GM13976 (cell line): ENCODE measurements at regions not wholly inside any gene's neighbourhood (a gene's known extent, or its start where the extent isn't known, plus 50 kb on each side); places are given as distances from the start of the nearest gene placed in this dataset.
"Not testable (repeated sequence)": the region's sequence is repeated elsewhere in the genome, so short reads cannot be mapped to it uniquely, and the experiment has no call there.

ENCODE experiments used
- DNase-seq: peaks from one replicate; pipeline ENCODE4 v3.0.0; 2012; ENCODE audit warnings: low spot score
- in situ Hi-C: fragments of 300-500 bp; cut with MboI; formaldehyde crosslinking; loops from one replicate; pipeline ENCODE4 v1.12.0; 2022; ENCODE audit warnings: low sequenced_read_pairs, mixed read lengths, inconsistent platforms; ENCODE audit not compliant: unreplicated experiment
- TF ChIP-seq, protein P1 (sequence below): IDR thresholded peaks from 2 replicates; pipeline ENCODE4 v1.5.1; 2012; ENCODE audit warnings: borderline replicate concordance, mild to moderate bottlenecking; ENCODE audit not compliant: insufficient read depth; ENCODE audit errors: extremely low read depth, missing control alignments, control extremely low read depth

DNA sequence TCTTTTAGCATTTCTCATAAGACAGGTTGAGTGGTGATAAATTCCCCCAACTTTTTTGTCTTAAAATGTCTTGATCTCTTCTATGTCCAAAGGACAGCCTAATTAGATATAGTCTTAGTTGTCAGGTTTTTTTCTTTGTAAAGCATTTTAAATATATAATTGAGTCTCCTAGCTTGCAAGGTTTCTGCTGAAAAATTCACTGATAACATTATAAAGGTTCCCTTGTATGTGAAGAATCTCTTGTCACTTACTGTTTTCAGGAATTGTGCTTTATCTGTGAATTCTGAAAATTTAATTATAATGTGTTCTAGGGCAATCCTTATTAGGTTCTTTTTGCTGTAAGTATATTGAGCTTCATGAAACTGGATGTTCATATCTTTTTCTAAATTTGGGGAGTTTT, 96.8 kb upstream of the ZNF92 start:
- in situ Hi-C loops = no loop called here
- DNase-seq = no peak
- TF ChIP-seq, protein P1, sequence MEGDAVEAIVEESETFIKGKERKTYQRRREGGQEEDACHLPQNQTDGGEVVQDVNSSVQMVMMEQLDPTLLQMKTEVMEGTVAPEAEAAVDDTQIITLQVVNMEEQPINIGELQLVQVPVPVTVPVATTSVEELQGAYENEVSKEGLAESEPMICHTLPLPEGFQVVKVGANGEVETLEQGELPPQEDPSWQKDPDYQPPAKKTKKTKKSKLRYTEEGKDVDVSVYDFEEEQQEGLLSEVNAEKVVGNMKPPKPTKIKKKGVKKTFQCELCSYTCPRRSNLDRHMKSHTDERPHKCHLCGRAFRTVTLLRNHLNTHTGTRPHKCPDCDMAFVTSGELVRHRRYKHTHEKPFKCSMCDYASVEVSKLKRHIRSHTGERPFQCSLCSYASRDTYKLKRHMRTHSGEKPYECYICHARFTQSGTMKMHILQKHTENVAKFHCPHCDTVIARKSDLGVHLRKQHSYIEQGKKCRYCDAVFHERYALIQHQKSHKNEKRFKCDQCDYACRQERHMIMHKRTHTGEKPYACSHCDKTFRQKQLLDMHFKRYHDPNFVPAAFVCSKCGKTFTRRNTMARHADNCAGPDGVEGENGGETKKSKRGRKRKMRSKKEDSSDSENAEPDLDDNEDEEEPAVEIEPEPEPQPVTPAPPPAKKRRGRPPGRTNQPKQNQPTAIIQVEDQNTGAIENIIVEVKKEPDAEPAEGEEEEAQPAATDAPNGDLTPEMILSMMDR = no peak

DNA sequence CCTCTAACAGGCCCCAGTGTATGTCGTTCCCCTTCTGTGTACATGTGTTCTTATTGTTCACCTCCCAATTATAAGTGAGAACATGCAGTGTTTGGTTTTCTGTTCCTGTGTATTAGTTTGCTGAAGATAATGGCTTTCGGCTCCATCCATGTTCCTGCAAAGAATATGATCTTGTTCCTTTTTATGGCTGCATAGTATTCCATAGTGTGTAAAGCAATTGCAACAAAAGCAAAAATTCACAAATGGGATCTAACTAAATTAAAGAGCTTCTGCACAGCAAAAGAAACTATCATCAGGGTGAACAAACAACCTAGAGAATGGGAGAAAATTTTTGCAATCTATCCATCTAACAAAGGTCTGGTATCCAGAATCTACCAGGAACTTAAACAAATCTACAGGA, 102.2 kb upstream of the ZNF92 start:
- in situ Hi-C loops, DNase-seq: not testable (repeated sequence)

DNA sequence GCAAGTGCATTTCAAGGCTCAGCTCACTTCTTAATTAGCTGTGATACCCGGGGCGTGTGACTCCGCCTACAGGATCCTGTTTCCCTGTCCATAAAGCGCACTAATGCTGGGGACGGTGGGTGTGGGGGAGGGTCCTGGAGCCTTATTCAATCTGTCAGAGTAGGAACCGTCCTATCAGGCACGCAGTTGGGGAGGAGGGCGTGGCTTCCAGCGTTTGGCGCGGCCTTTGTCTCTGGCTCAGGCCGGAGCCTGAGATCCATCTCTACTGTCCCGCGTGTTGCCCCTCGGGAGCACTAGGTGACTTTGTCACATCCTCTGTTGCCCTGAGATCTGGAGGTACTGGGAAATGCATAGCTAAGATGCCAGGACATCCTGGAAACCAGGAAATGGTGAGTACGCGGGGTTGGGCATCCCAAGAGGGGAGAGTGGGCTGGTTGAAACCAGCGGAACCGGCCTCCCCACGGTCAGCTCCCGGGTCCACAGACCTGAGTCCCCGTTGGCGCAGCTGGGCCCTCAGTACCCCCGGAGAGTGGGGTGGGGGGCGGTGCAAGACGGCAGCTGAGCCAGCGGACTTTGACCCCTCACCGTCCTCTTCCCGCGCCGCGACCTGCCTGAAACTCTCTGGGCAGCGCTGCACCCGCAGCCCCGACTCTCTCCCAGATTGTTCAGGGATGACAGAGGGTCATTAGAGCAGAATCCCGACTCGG, 104.4 kb upstream of the ZNF92 start:
- DNase-seq = peak; percentile 74
- in situ Hi-C loops = no loop called here
- TF ChIP-seq, protein P1 = no peak

DNA sequence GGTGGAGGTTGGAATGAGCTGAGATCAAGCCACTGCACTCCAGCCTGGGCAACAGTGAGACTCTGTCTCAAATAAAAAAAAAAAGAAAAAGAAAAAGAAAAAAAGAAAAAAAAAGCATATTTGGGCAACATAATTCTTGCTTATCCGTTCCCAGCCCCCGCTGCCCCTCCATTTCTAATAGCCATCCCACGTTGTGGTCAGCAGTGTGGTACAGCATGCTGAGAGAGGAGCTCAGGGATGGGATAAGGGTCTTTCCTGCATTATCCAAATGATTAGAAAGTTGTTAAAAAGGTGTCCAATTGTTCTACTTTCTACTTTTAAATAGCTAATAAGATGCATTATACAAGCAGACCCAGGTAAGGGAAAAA, 104.9 kb upstream of the ZNF92 start:
- in situ Hi-C loops = no loop called here
- no peak for DNase-seq
- TF ChIP-seq, protein P1 = no peak

DNA sequence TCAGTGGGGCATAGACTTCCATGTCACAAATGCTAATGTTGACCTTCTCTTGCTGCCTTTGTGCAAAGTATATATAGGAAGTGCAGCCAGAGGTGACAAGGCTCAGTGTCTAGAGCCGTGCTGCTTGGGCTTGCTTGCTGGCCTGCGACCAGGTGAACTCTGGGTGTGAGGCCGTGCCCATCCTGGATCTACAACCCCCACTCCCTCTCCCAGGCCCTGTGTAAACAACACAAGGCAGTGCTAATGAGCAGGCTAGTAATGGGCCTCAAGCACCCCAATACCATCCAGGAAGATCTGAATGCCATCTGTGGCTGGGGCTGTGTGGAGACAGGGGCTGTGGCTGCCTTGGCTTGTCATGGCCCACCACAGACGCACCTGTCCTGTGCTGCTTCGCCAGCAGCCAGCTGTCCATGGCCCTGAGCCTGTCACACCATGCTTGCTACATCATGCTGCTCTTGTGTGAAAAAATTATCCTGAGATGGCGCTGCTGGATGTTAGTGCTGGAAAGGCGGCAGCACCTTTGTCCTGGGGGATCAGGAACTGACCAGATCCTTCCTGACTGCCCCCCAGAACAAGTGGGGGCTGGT, 107.6 kb upstream of the ZNF92 start:
- TF ChIP-seq, protein P1 = no peak
- in situ Hi-C loops = no loop called here
- DNase-seq = peak; percentile 3

DNA sequence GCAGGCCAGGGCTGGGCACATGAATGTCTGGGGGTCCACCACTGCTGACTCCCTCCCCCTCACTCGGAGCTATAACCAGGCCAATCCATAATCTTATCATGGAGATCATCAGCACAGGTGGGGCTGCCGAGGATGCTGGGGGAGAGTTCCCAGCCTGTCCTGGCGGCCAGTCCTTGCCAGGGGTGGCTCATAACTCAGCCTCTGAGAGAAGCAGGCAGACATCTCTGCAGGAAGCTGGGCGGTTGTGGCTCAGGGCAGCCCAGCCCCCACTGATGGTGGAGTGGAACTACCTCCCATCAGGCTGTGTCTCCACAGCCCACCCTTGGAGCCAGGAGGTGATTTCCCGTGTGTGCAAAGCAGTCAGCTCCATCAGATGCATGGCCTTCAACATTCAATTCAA, 109.4 kb upstream of the ZNF92 start:
- TF ChIP-seq, protein P1 = no peak
- in situ Hi-C loops = no loop called here
- peak; percentile 9 for DNase-seq

DNA sequence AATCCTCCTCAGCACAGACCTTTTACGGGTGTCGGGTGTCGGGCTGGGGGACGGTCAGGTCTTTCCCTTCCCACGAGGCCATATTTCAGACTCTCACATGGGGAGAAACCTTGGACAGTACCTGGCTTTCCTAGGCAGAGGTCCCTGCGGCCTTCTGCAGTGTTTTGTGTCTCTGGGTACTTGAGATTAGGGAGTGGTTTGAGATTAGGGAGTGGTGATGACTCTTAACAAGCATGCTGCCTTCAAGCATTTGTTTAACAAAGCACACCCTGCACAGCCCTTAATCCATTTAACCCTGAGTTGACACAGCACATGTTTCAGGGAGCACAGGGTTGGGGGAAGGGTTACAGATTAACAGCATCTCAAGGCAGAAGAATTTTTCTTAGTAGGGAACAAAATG, 113.0 kb upstream of the ZNF92 start:
- DNase-seq, in situ Hi-C loops: not testable (repeated sequence)

DNA sequence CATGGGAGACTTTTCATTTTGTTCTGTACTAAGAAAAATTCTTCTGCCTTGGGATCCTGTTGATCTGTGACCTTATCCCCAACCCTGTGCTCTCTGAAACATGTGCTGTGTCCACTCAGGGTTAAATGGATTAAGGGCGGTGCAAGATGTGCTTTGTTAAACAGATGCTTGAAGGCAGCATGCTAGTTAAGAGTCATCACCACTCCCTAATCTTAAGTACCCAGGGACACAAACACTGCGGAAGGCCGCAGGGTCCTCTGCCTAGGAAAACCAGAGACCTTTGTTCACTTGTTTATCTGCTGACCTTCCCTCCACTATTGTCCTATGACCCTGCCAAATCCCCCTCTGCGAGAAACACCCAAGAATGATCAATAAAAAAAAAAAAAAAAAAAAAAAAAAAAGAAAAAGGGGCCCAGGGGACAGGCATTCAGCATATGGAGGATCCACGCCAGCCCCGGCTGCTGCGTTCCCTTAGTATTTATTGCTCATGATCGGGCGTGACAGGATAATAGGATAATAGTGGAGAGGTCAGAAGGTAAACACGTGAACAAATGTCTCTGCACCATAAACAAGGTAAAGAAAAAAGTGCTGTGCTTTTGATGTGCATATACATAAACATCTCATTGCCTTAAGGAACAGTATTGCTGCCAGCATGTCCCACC, 113.7 kb upstream of the ZNF92 start:
- DNase-seq, in situ Hi-C loops: not testable (repeated sequence)
